Lower leg skin (tissue), 4 donors: ENCODE measurements at regions not wholly inside any gene's neighbourhood (a gene's known extent, or its start where the extent isn't known, plus 50 kb on each side); places are given as distances from the start of the nearest gene placed in this dataset.

ENCODE experiments used
- DNase-seq, 2 donors: peaks; one replicate each; pipeline ENCODE4 v3.0.0-alpha.2; 2019; ENCODE audit warnings: low spot score in 2 of 2
- H3K4me3 ChIP-seq: fragments of 200-600 bp; sonication (generic); 2 replicates; pipeline ENCODE4 v1.5.1; 2017; ENCODE audit warnings: mild to moderate bottlenecking, low read depth; ENCODE audit not compliant: poor library complexity, severe bottlenecking
- POLR2A ChIP-seq, 2 donors: fragments of 450-650 bp; IDR thresholded peaks; one replicate each; pipeline ENCODE4 v1.6.1; 2016 to 2017; ENCODE audit warnings: antibody characterized with exemption in 2 of 2, mild to moderate bottlenecking in 1 of 2, moderate library complexity in 1 of 2
- WGBS, 2 donors: methylation state at CpG; one replicate each; pipeline ENCODE4 v1.1.5; 2018; 5-methylcytosine and 5-hydroxymethylcytosine counted together
- intact Hi-C: fragments of 100-400 bp; cut with DNase I; formaldehyde crosslinking; loops from one replicate; pipeline ENCODE4 v1.15.0; 2023; ENCODE audit warnings: low total_unique reads
- TF ChIP-seq, protein P1 (sequence below), 3 donors: fragments of 450-650 bp; IDR thresholded peaks; one replicate each; pipeline ENCODE4 v1.5.1; 2016; ENCODE audit warnings: antibody characterized with exemption in 3 of 3, mild to moderate bottlenecking in 3 of 3, moderate library complexity in 2 of 3

DNA sequence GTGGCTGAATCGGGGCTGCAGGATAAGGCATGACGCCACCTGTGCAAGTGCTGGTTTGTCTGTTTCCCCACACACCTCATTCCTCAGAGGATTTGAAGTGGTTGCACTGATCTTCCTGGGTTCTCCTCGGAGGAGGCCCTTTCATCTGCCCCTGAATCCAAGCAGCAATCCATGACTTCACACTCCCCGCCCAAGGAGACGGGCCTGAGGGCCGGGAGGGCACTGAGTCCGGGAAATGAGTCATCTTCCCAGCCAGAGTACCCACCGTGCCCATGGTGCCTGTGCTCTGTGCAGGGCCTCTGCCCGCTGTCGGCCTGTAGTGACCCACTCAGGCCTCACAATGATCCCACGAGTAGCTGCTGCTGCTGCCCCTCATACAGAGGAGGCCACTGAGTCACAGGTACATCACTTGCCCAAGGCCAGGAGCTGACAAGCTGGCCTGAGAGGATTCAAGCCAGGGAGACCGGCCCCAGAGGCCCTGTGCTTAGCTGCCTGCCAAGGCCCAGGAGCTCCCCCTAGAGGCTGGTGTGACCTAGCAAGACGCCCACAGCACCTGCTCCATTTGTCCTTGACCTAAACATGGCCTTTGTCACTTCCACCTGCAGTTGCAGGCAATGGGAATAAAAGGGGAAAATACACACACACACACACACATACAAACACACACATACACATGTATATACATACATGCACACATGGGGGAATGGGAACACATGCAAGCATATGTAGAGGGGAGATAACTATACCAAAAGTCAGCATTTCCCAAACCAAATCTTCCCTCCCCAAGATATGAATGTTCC, 240.0 kb downstream of the C16orf95 start:
- 21 to 35% methylated on average over 13 of the region's 13 CpGs for WGBS, 2 donors
- no peak for TF ChIP-seq POLR2A (IDR thresholded peaks at IDR 0.05)
- TF ChIP-seq, protein P1, sequence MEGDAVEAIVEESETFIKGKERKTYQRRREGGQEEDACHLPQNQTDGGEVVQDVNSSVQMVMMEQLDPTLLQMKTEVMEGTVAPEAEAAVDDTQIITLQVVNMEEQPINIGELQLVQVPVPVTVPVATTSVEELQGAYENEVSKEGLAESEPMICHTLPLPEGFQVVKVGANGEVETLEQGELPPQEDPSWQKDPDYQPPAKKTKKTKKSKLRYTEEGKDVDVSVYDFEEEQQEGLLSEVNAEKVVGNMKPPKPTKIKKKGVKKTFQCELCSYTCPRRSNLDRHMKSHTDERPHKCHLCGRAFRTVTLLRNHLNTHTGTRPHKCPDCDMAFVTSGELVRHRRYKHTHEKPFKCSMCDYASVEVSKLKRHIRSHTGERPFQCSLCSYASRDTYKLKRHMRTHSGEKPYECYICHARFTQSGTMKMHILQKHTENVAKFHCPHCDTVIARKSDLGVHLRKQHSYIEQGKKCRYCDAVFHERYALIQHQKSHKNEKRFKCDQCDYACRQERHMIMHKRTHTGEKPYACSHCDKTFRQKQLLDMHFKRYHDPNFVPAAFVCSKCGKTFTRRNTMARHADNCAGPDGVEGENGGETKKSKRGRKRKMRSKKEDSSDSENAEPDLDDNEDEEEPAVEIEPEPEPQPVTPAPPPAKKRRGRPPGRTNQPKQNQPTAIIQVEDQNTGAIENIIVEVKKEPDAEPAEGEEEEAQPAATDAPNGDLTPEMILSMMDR (IDR thresholded peaks at IDR 0.05), result no peak
- peak in 1 of 2 donors; percentile 85 for DNase-seq
- intact Hi-C loops, result no loop called here
- H3K4me3 ChIP-seq, result no peak overlapping the region

DNA sequence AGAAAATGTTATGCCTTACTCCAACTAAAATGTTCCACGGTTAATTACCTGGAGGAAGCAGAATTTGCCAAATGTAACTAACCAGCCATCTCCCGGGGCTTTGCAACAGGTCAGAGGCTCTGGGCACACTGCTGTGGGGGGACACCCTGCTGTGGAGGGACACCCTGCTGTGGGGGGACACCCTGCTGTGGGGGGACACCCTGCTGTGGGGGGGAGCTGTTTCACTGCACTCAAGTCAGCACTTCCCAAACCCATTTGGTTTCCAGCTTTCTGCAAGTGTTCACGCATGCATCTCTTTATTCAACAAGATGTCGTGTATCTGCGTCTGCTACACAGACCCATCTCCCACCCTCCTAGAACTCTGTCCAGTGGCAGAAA, 239.5 kb downstream of the C16orf95 start:
- DNase-seq, result peak in 1 of 2 donors; percentile 20
- intact Hi-C loops, result no loop called here
- no peak overlapping the region for H3K4me3 ChIP-seq
- WGBS, 2 donors, result 78 to 81% methylated on average over 5 of the region's 5 CpGs
- TF ChIP-seq POLR2A (IDR thresholded peaks at IDR 0.05), result no peak
- TF ChIP-seq, protein P1 (IDR thresholded peaks at IDR 0.05), result no peak

DNA sequence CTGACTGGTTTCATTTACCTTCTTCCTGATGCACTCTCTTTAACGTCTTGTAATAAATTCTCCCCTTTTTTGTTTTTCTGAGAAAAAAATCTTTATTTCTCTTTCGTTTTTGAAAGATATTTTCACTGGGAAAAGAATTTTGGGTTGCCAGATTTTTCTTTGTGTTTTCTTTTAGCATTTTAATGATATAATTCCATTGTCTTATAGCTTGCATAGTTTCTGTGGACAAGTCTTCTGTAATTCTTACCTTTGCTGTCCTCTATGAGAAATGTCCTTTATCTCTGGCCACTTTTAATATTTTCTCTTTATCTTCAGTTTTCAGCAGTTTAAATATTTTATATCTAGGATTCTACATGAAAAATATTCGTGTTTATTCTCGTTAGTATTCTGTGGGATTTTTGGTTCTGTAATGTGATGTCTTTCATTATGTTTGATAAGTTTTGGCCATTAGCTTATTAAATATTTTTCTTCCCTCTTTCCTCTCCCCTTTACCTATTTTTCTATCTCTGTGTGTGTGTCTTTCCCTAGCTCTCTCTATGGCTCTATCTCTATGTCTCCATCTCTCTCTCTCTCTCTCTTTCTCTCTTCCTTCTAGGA, 236.5 kb downstream of the C16orf95 start:
- TF ChIP-seq, protein P1 (IDR thresholded peaks at IDR 0.05), result no peak
- no peak for TF ChIP-seq POLR2A (IDR thresholded peaks at IDR 0.05)
- WGBS, 2 donors, result 78 to 85% methylated on average over 4 of the region's 4 CpGs
- DNase-seq, result no peak
- H3K4me3 ChIP-seq, result no peak overlapping the region
- intact Hi-C loops, result no loop called here

DNA sequence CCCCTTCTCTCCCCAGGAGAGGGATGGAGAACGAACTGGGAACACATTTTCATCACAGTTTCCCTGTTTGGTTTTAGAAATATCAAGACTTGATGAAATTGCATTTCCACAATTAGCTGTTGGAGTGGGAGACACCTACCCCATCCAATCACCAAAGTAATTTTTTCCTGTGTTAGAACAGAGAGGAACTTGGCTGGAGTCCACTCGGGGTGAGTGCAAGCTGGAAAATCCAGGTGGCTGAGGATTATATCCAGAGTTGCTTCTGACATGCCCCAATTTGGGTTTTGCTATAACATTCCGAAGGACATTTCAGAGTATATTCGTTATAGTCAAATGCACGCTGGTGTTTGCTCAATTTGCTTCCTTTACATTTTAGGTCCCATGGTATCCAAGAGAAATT, 231.8 kb downstream of the C16orf95 start:
- no peak for TF ChIP-seq POLR2A (IDR thresholded peaks at IDR 0.05)
- intact Hi-C loops, result no loop called here
- H3K4me3 ChIP-seq, result no peak overlapping the region
- 78 to 81% methylated on average over 5 of the region's 5 CpGs for WGBS, 2 donors
- DNase-seq, result no peak

DNA sequence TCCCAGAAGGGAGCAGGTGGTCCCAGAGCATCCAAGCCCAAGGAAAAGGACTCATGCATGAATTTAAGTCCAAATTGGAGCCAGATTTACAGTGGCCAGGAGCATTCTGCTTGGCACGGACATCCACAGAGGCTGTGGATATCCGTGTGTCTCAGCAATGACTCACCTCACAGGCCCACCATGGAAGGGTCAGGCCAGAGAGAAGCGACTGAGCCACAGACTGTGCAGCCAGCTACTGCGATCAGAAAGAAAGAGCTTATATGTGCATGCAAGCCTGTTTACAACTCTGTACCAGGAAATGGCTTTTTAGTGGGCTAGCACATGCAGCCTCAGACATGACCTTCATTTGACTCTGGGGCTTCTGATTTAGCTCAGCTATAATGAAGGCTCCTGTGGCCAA, 231.0 kb downstream of the C16orf95 start:
- no peak overlapping the region for H3K4me3 ChIP-seq
- 77 to 81% methylated on average over 4 of the region's 4 CpGs for WGBS, 2 donors
- DNase-seq, result peak in 1 of 2 donors; percentile 65
- TF ChIP-seq POLR2A (IDR thresholded peaks at IDR 0.05), result no peak
- TF ChIP-seq, protein P1 (IDR thresholded peaks at IDR 0.05), result no peak
- intact Hi-C loops, result no loop called here

DNA sequence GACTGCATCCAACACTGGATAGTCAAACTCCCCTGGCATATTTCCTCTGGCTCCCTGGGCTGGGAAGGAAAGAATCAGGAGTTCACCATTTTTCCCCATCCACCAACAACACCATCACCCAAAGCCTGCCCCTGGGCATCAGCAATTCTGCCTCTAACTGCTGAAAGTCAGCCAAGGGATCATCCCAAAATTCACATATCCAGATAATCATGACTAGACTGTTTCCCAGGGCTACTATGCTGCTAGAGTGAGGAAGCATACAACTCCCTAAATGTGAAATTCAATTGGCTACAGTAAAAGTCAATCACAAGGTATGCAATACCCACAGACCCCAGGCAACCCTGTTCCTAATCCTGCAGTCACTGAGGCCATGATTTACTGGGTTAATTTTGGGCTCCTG, 230.6 kb downstream of the C16orf95 start:
- no peak for TF ChIP-seq POLR2A (IDR thresholded peaks at IDR 0.05)
- TF ChIP-seq, protein P1 (IDR thresholded peaks at IDR 0.05), result no peak
- intact Hi-C loops, result no loop called here
- H3K4me3 ChIP-seq, result no peak overlapping the region
- peak in 1 of 2 donors; percentile 20 for DNase-seq
